Gastroesophageal sphincter (tissue), 3 donors: ENCODE measurements at regions not wholly inside any gene's neighbourhood (a gene's known extent, or its start where the extent isn't known, plus 50 kb on each side); places are given as distances from the start of the nearest gene placed in this dataset.
"Not testable (repeated sequence)": the region's sequence is repeated elsewhere in the genome, so short reads cannot be mapped to it uniquely, and the experiment has no call there.

ENCODE experiments used
- EP300 ChIP-seq: sonication (generic); formaldehyde crosslinking; IDR thresholded peaks from one replicate; pipeline ENCODE4 v1.6.1; 2017; ENCODE audit warnings: antibody characterized with exemption, mild to moderate bottlenecking
- POLR2A ChIP-seq, 2 donors: fragments of 450-650 bp; IDR thresholded peaks; one replicate each; pipeline ENCODE4 v1.6.1; 2017; ENCODE audit warnings: antibody characterized with exemption in 2 of 2, mild to moderate bottlenecking in 2 of 2, moderate library complexity in 1 of 2
- POLR2AphosphoS5 ChIP-seq: sonication (generic); formaldehyde crosslinking; IDR thresholded peaks from one replicate; pipeline ENCODE4 v1.6.1; 2017; ENCODE audit warnings: antibody characterized with exemption
- TF ChIP-seq, protein P1 (sequence below), 4 experiments: fragments of 200-600 bp in 2 of 4; fragments of 450-650 bp in 2 of 4; sonication (generic) in 1 of 4; IDR thresholded peaks; one replicate each; pipeline ENCODE4 v1.5.1; 2017 to 2019; ENCODE audit warnings: antibody characterized with exemption in 4 of 4, mild to moderate bottlenecking in 2 of 4, moderate library complexity in 2 of 4

DNA sequence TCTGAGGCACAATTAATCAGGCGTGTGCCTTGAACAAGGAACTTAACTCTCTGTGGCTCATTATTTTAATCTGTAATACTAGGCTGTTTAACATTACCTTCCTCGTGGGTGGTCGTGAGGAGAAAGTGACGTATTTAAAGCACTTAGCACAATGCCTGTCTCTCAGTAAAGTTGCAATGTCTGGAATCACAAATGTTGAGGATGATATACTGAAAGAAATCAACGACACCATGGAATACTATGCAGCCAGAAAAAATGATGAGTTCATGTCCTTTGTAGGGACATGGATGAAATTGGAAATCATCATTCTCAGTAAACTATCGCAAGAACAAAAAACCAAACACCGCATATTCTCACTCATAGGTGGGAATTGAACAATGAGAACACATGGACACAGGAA is 1320.0 kb upstream of the TMEM132C start:
- TF ChIP-seq EP300; POLR2A (IDR thresholded peaks at IDR 0.05); POLR2AphosphoS5: not testable (repeated sequence)
- TF ChIP-seq, protein P1, sequence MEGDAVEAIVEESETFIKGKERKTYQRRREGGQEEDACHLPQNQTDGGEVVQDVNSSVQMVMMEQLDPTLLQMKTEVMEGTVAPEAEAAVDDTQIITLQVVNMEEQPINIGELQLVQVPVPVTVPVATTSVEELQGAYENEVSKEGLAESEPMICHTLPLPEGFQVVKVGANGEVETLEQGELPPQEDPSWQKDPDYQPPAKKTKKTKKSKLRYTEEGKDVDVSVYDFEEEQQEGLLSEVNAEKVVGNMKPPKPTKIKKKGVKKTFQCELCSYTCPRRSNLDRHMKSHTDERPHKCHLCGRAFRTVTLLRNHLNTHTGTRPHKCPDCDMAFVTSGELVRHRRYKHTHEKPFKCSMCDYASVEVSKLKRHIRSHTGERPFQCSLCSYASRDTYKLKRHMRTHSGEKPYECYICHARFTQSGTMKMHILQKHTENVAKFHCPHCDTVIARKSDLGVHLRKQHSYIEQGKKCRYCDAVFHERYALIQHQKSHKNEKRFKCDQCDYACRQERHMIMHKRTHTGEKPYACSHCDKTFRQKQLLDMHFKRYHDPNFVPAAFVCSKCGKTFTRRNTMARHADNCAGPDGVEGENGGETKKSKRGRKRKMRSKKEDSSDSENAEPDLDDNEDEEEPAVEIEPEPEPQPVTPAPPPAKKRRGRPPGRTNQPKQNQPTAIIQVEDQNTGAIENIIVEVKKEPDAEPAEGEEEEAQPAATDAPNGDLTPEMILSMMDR (IDR thresholded peaks at IDR 0.05), result not testable (repeated sequence)
